DMS53 treated with DMSO at 0.1 percent for 48 hours (cell line): ENCODE measurements at regions not wholly inside any gene's neighbourhood (a gene's known extent, or its start where the extent isn't known, plus 50 kb on each side); places are given as distances from the start of the nearest gene placed in this dataset.
"Not testable (repeated sequence)": the region's sequence is repeated elsewhere in the genome, so short reads cannot be mapped to it uniquely, and the experiment has no call there.

ENCODE experiments used
- DNase-seq: peaks from one replicate; lab custom pipeline; 2025; ENCODE audit not compliant: unreplicated experiment; lab: John Stamatoyannopoulos, UW

DNA sequence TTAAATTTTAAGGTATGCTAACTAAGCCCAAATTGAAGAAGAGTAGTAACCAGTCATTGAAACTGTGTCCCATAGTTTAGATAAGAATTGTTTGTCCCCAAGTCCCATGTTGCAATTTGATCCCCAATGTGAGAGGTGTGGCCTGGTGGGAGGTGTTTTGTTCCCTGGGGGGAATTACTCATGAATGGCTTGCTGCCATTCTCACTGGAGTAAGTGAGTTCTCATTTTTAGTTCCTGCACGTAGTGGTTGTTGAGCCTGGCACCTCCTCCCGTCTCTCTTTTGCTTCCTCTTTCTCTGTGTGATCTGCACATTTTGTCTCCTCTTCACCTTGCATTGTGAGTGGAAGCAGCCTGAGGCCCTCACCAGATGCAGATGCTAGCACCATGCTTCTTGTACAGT is 1271.0 kb downstream of the NSUN3 start:
- DNase-seq = no peak

- DNase-seq = no peak
These were observed 1271.6 kb downstream of the NSUN3 start for GRCh38 chr3:95334461-95334860.

DNA sequence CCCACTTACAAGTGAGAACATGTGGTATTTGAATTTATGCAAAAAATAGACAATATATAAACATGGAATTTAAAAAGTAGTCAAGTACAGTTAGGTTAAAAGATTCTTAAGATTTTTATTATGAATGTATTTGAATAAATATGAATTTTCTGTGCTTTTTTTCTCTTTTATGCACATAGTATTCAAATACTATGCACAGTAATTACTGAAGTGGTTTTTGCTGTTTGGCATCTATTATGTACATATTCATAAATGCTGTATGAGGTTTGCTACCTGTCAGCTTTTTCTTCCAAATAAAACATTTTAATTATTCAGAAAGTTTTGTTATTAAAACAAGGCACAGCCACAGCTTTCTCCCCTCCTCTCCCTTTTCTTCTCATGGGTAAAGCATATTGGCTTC is 1272.7 kb downstream of the NSUN3 start:
- DNase-seq = no peak

GRCh38 chr3:95338446-95338845 is 1275.6 kb downstream of the NSUN3 start:
- no peak for DNase-seq

- DNase-seq = peak; percentile 3
These were observed 1278.5 kb downstream of the NSUN3 start for GRCh38 chr3:95341314-95341713.

DNA sequence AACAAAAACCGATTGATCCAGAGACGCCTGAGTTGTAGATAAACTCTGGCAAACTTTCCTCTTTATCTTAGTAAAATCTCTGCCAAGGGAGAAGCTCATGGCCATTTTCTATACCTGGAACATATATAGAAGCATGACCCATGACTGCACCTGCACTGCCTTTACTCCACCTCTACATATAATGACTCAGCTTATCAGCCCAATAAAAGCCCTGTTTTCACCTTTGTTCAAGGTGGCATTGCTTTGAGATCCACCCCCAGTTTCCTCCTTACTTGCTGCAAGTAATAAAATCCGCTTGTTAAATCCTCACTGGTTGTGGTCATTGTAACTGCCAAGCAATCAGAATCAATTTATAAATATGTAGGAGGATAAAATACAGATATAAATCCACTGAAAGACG is 1280.4 kb downstream of the NSUN3 start:
- DNase-seq = no peak

GRCh38 chr3:95343767-95344166 is 1280.9 kb downstream of the NSUN3 start:
- DNase-seq = no peak

DNA sequence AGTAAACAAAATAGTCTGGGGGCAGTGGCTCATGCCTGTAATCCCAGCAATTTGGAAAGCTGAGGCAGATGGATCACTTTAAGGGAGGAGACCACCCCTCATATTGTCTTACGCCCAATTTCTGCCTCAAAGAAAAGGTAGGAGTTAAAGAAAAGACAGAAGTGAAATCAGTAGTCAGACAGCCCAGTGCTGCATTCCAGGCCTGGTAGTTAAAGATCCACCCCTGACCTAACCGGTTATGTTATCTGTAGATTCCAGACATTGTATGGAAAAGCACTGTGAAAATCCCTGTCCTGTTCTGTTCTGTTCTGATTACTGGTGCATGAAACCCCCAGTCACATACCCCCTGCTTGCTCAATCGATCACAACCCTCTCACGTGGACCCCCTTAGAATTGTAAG is 1285.1 kb downstream of the NSUN3 start:
- DNase-seq = not testable (repeated sequence)

DNA sequence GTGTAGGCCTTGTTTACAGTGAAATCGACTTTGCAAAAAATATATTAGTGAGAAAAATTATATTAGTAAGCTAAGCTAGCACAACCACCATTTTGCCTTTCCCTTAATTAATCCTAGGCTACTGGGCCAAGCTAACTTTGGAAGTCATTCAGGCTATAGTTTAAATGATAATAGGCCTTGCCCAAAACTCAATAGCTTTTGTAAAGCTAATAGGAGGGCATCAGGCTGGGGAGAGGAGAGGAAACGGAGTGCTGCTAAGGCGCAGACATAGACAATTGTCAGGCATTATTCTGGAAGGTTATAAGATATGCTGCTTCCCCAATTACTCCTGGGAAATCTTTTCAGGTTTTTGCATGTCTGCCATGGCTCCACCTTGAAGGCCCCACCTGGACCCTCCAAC is 1286.0 kb downstream of the NSUN3 start:
- DNase-seq = no peak

DNA sequence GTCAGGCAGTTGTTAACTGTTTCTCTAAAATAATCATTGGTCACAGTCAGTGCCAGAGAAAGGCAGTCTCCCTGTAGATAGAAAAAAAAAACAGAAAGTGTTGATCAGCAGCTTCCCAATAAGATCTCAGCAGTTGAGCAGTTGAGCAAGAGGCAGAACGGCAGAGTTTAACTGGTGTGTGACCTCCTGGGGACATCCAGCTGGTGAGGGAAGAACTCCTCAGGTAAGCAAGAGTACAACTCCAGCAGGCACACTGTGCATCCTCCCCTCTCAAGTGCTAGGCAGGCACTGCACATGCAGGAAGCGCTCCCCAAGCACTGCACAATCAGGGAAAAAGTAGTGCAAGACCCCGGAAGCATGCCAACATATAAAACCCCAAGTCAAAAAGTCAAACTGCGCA is 1287.2 kb downstream of the NSUN3 start:
- no peak for DNase-seq

DNA sequence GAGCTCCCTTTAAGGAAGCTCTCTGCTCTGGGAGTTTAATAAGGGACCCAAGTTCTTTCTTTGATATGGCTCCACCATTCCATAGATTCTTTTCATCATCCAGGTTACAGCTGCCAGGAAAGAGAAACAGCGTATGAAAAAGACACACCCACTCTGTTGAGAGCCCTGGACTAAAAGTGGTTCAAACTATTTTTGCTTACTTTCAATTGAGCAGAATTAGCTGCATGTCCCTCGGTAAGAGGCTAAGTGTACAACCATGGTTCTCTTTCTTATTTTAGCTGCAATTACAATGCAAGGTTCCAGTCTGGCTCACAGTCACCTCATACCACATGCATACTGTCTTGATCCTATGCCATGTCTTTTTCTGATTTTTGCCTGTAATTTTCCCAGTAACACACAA is 1288.3 kb downstream of the NSUN3 start:
- DNase-seq = no peak

- no peak for DNase-seq
These were observed 1289.6 kb downstream of the NSUN3 start for GRCh38 chr3:95352471-95352870.

DNA sequence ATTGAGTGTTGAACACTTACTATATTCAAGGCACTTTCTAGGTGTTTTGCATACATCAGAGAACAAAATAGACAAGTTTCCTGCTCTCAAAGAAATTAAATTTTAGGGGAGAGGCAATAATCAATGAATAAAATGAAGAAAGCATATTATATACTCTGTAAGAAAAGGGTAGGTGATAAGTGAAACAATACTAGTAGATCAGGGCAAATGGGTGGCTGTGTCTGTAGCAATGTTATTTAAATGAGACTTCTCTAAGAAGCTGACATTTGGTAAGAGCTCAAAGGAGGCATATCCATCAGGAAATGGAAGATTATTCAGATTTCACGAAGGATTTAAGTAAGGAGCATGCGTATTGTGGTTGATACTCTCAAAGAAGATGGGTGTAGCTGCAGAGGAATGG is 1291.6 kb downstream of the NSUN3 start:
- DNase-seq = no peak

DNA sequence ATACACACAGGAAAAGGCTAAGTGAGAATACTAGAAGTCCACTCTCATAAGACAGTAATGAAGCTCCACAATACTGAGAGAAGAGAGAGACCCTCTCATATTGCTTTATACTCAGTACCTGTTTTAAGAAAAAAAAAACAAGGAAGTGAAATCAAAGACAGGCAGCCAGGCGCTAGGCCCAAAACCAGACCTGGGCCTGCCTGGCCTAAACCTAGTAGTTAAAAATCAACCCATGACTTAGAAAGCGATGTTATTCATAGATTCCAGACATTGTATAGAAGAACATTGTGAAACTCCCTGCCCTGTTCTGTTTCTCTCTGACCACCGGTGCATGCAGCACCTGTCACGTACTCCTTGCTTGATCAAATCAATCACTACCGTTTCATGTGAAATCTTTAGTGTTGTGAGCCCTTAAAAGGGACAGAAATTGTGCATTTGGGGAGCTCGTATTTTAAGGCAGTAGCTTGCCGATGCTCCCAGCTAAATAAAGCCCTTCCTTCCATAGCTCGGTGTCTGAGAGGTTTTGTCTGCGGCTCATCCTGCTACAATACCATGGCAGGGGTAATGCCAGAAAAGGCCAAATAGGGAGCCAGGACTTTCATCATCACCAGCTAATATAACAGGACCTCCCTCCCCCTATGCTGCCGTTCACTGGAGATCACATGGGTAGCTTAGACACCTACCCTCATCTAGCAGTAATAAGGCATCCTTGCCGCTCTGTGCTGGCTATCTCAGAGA is 1294.1 kb downstream of the NSUN3 start:
- DNase-seq = no peak

DNA sequence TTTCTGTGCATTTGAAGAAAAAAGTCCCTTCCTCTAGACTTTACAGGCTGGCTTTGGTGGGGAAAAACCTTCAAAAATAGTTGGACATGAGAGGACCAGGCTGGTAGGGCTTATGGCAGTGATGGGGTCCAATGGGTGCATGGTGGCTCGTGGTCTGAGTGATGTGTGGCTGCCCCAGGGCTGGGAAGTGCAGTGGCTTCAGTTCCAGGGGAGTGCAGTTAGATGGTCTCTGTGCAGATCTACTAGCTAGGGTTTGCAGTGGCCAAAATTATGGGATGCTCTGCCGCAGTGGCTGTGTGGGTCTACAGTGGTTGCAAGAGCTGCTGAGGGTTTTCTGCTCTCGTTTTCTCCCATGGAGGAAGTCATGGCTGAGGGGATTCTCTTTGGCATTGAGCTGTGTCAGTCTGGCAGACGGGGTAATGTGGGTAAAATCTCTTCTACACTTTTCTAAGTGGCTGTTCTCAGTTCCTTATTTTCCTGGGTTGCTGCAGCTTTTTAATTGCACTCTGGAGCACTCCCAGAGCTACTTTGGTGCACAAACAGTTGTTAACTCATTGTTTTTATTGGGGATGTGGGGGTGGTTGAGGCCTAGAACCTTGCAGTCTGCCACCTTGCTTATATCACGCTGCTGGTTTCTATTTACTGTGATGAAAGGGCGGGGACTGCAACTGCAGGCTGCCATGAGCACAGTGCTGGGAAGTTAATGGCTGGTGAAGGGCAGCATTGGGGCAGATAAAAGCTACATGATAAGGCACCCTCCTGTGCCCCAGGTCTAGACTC is 1324.6 kb downstream of the NSUN3 start:
- DNase-seq = no peak

- no peak for DNase-seq
These were observed 1327.0 kb downstream of the NSUN3 start for GRCh38 chr3:95389725-95390313.

DNA sequence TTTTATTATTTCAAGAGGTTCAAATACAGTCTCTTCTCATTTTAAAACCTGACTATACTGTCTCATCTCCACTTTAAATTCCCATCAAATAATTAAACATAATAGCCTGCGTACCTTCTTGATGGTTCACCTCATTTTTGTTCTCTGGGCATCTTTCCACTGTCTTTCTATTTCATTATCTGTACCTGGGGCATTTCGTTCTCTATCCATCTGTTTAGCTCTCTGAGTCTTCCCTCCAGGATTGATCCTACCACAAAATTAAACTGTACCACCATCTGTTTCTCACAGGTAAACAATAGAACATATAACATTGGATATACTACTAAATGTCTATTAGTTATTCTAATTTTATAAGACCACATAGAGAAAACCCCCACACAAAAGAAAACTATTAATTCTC is 1331.4 kb downstream of the NSUN3 start:
- no peak for DNase-seq

GRCh38 chr3:95399585-95399984 is 1336.7 kb downstream of the NSUN3 start:
- DNase-seq = no peak

GRCh38 chr3:95401693-95402092 is 1338.8 kb downstream of the NSUN3 start:
- no peak for DNase-seq

DNA sequence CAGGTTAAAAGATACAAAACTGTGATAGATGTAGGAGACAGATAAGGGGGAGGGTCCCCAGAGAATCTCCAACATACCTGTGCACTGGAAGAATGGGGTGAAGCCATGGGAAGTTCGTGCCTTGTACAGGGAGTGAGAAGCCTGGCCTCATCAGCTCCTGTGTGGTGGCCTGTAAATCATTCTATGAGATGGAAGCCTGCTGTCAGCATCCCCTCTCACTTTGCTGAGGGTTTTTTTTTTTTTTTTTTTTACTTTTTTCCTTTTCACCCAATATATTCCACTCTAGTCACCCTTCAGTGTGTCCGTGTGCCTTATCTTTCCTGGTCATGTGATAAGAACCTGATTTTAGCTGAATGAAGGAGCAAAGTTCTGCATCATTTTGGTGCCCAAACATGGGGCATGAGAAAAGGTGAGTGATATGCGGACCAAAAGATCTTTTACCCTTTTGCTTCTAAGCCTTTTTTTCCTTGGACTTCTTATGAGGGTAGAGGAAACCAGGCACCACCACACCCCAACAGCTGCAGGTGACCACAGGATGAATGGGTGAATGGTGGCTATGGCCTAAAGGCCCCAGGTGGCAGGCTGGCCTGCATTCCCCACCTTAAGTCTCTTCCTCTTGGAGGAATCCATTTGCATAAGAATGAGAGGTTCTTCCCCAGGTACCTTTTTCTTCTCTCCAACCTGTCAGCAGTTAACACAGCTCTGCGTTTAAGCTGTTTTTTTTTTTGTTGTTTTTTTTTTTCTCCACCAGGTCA is 1345.0 kb downstream of the NSUN3 start:
- no peak for DNase-seq

GRCh38 chr3:95408464-95408862 is 1345.6 kb downstream of the NSUN3 start:
- no peak for DNase-seq

DNA sequence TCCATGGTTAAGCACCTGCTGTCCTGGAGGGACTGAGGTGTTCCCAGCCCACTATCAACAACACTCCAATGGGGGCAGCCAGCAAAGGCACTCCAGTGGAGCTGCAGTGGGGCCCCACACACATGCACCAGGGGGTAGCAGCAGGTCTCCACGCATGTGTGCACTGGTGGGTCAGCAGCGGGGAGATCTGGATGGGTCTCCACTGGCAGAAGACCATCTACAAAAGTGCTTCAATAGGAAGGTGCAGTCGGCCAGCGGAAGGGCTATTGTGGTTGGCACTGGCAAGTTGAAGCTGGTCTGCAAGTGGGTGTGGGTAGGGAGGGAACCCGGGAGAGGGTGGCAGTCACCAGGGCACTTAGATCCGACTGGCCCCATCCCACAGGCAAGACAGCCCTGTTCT is 1355.4 kb downstream of the NSUN3 start:
- no peak for DNase-seq
